Activated naive CD8-positive, alpha-beta T cell treated with anti-CD3 and anti-CD28 coated beads, Interleukin-2, amount 50 U/mL, for 24 hours (primary cell): ENCODE measurements at regions not wholly inside any gene's neighbourhood (a gene's known extent, or its start where the extent isn't known, plus 50 kb on each side); places are given as distances from the start of the nearest gene placed in this dataset.

Experiments used
- ATAC-seq: fragments of 150-1000 bp; cut with Tn5 transposase; one replicate; pipeline ENCODE4 v1.10.0; 2021
- DNase-seq: peaks from one replicate; pipeline ENCODE4 v3.0.0; 2021
- H3K27ac Mint-ChIP-seq: one replicate; pipeline ENCODE4 v1.8.0; 2021; ENCODE audit warnings: mild to moderate bottlenecking, mixed read lengths
- H3K27me3 Mint-ChIP-seq: one replicate; pipeline ENCODE4 v1.8.0; 2021; ENCODE audit warnings: mixed read lengths
- H3K36me3 Mint-ChIP-seq: one replicate; pipeline ENCODE4 v1.8.0; 2021; ENCODE audit warnings: low read depth, mixed read lengths
- H3K4me1 Mint-ChIP-seq: one replicate; pipeline ENCODE4 v1.8.0; 2021; ENCODE audit warnings: mixed read lengths
- H3K4me3 Mint-ChIP-seq: one replicate; pipeline ENCODE4 v1.8.0; 2021; ENCODE audit warnings: mild to moderate bottlenecking, moderate library complexity, mixed read lengths
- H3K9me3 Mint-ChIP-seq: one replicate; pipeline ENCODE4 v1.8.0; 2021; ENCODE audit warnings: mixed read lengths

DNA sequence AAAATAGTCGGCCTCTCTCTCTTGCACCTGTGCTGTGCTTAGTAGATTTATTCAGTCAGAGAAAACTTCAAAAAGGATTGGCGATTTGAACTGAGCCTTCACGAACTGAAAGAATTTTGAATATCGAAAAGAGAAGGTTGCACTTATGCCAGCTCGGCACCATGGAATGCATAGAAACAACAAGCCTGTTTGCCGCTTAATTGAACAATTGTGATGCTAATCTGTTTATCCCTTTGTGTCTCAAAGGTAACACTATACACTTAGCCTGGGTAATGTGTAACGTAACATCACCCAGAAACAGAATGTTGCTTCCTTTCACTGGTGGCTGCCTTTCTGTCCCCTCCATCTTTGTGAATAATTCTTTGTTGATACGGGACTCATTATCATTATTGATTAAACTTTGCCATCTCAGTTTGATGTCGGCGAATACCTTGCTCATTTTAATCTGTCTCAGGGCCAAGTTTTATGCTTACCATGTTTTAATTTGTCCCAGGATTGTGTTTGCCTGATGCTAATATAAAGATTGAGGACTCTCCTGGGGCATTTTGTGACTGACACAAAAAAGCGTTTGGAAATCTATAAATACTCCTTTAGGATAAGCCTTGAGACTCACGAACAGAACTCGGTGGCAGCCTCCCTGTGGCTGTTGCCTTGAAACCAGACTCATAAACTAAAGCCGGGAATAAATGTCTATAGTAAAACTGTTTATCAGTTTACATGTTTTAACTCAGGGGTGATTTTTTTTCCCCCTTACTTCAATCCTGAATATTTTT, 400.5 kb downstream of the RAPGEF2 start:
- Mint-ChIP-seq H3K4me3 (no peak overlapping the region), H3K9me3 (no peaks in the 10 kb centered on the region), H3K4me1 (no peaks in the 10 kb centered on the region), H3K27me3 (peaks cover 6% of the 10 kb centered on the region), H3K27ac (no peak overlapping the region), H3K36me3 (no peaks in the 10 kb centered on the region)
- ATAC-seq: no peak
- no peak for DNase-seq

DNA sequence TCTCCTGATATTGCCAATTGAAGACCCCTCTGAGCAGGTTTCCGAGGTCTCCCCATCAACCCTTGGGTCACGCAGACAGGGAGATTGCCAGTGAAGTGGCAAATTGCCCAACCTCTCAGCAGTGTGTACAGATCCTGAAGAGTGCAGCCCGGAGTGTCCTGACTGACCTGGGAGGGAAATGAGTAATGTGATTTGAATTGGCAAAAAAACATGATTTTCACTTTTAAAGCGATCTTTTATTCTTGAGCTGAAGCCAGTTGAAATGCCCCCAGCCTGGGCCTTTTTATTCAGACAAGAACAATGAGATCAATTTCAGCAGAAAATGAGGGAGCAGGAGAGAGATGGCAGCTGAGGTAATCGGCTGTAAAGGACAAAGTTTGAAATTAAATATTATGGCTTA, 401.8 kb downstream of the RAPGEF2 start:
- no peaks in the 10 kb centered on the region for H3K9me3 Mint-ChIP-seq
- no peak overlapping the region for H3K27ac Mint-ChIP-seq
- no peaks in the 10 kb centered on the region for H3K36me3 Mint-ChIP-seq
- ATAC-seq (no peak), DNase-seq (no peak)
- H3K27me3 Mint-ChIP-seq: peaks cover 6% of the 10 kb centered on the region
- H3K4me3 Mint-ChIP-seq: no peak overlapping the region
- no peaks in the 10 kb centered on the region for H3K4me1 Mint-ChIP-seq

DNA sequence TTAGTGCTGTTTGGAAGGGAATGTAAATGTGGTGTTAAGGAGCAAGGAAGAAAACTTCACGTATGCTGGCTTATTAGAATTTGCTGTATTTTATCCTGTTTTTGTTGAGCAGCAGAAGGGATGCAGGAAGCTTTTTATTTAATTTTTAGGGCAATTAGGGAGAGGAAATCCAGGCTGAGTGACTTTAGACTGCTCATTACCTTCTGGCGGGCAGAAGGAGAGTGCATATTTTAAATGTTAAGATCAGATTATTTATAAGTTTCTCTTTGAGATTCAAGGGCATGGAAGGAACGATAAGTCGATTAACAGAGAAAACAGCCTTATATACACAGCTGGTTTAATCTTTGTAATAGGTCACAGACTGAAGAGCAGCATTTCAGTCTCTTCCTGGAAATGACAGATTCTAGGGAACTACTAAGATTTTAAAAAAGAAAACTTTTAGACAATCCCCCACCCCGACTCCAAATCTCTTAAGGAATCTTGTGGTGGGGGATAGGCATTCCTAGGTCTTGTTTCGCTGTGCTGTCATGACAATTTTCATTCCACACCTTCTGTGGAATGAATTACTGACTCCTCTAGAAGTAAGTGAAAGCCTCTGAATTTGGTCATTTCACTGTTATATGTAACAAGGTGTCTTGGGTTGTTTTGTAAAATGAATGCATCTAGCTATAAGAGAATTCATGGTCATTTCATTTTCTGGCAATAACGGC, 402.5 kb downstream of the RAPGEF2 start:
- Mint-ChIP-seq H3K4me3 (no peak overlapping the region), H3K27ac (no peak overlapping the region), H3K9me3 (no peaks in the 10 kb centered on the region), H3K4me1 (no peaks in the 10 kb centered on the region), H3K27me3 (peaks cover 6% of the 10 kb centered on the region), H3K36me3 (no peaks in the 10 kb centered on the region)
- ATAC-seq (no peak), DNase-seq (no peak)

DNA sequence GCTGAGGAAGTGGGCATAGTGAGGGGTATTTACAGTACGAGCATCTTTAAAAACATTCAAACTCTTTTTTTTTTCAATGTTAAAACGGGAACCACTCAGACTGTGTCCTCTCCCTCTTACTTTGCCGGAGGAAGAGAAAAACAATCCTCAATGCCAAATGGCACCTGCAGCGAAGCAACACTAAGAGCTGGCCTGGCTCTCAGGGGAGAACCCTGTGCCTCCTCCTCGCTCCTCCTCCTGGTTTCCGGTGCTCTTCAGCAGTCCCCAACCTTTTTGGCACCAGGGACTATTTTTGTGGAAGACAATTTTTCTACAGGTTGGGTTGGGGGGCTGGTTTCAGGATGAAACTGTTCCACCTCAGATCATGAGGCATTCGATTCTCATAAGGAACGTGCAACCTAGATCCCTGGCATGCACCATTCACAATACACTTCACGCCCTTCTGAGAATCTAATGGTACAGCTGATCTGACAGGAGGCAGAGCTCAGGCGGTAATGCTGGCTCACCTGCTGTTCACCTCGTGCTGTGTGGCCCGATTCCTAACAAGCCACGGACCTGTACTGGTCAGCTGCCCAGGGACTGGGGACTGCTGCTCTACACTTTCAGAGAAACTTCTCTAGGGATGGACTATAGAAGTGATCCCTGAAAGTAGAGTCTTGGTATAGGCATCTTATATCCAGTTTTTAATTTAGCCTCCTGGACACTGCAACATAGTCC, 404.1 kb downstream of the RAPGEF2 start:
- DNase-seq (no peak), ATAC-seq (no peak)
- H3K9me3 Mint-ChIP-seq: no peaks in the 10 kb centered on the region
- H3K27ac Mint-ChIP-seq: no peak overlapping the region
- peaks cover 6% of the 10 kb centered on the region for H3K27me3 Mint-ChIP-seq
- no peaks in the 10 kb centered on the region for H3K4me1 Mint-ChIP-seq
- no peak overlapping the region for H3K4me3 Mint-ChIP-seq
- H3K36me3 Mint-ChIP-seq: no peaks in the 10 kb centered on the region

DNA sequence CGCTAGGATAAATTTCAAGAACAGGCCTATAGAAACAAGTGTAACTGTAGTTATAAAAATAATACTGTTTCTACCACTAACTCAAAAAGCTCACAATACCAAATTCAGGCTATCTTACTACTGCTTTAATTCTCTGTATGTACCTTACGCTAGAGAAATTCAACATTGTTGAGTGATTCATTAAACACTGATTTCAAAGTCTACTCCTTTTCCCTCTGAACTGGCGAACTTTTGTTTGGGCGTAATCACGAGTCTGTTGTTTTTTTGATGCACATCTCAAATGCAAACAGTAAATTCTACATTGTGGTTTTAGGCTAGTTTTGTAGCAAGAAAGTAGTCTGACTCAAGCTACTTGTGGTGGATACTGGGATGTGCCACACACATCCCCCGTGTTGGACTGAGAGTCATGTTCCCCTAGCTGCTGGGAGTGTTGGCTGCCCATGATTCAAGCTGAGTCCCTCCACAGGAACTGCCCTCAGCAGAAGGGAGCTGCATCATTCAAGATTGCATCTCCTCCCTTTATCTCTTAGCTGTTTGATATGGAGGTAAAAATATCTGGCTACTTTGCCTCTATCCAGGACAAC, 406.1 kb downstream of the RAPGEF2 start:
- no peak for DNase-seq

DNA sequence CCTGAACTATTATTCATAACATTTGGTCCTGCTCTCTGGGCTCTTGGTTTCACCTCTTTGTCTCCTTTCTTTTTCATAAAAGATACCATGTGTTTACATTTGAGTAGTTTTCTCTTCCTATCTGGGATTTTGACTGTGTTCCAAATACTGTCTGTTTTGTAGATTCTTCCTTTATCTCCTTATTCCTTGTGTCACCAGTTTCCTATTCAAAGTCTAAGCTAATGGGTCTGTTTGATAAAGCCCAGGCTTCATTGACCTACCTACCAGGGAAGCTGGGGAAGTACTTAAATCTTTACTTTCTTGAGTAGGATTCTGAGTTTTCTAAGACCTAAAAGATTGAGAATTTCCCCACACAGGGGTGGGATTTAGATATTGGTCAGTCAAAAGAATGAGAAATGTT, 409.5 kb downstream of the RAPGEF2 start:
- peaks cover 2% of the 10 kb centered on the region for H3K27me3 Mint-ChIP-seq
- no peak overlapping the region for H3K4me3 Mint-ChIP-seq
- H3K9me3 Mint-ChIP-seq: no peaks in the 10 kb centered on the region
- no peak overlapping the region for H3K27ac Mint-ChIP-seq
- H3K4me1 Mint-ChIP-seq: no peaks in the 10 kb centered on the region
- DNase-seq: no peak
- ATAC-seq: no peak
- H3K36me3 Mint-ChIP-seq: no peaks in the 10 kb centered on the region

More for the DNA sequence above, 406.1 kb downstream of the RAPGEF2 start:
- ATAC-seq: no peak
- no peaks in the 10 kb centered on the region for H3K9me3 Mint-ChIP-seq
- H3K4me1 Mint-ChIP-seq: no peaks in the 10 kb centered on the region
- H3K27me3 Mint-ChIP-seq: peaks cover 3% of the 10 kb centered on the region
- H3K27ac Mint-ChIP-seq: no peak overlapping the region
- H3K36me3 Mint-ChIP-seq: no peaks in the 10 kb centered on the region
- H3K4me3 Mint-ChIP-seq: no peak overlapping the region

DNA sequence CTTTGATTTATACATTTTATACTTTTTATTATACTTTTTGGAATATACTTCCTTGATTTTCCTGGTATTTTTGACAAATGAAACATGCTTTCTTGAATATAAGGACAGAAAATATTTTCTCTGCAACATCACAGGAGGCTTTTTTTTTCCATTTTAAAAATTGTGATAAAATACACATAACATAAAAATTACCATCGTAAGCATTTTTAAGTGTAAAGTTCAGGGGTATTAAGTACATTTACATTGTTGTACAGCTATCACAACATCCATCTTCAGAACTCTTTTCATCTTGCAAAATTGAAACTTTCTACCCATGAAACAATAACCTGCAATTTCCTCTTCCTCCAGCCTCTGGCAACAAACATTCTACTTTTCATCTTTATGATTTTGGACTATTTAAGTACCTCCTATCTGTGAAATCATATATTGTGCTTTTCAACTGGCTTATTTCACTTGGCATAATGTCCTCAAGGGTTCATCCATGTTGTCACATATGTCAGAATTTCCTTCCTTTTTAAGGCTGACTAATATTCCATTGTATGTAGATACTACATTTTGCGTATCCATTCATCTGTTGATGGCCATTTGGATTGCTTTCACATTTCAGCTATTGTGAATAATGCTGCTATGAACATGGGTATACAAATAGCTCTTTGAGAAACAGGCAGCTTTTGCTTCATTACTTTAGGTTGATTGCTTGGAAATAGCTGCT, 412.6 kb downstream of the RAPGEF2 start:
- no peak overlapping the region for H3K27ac Mint-ChIP-seq

DNA sequence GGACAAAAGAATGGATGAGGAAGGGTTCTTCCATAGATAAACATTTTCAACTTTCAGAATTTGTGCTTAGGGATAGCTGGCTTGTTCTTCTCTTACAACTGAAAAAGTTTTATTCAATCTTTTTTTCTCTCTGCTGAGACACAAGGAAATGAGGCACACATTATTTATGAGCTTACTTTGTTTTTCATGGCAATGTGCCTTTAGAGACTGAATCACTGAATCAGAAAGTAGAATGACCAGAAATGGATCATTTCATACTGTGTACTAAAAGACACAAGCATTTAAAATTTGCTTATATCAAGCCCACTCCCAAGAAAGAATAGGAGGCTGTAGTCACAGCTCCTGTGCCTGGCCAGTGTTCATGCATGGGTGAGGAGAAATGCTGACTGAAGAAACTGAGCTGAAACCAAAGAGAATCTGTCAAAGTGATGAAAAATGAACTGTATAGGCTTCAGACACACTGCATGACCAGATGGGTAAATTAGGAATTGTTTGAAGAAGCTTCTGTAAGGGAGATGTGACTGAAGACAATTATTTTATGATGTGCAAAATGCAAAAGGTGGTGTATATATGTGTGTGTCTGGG, 413.8 kb downstream of the RAPGEF2 start:
- no peaks in the 10 kb centered on the region for H3K27me3 Mint-ChIP-seq
- DNase-seq (no peak), ATAC-seq (no peak)
- no peaks in the 10 kb centered on the region for H3K4me1 Mint-ChIP-seq
- H3K4me3 Mint-ChIP-seq: no peak overlapping the region
- no peaks in the 10 kb centered on the region for H3K36me3 Mint-ChIP-seq
- no peak overlapping the region for H3K27ac Mint-ChIP-seq
- peaks cover 3% of the 10 kb centered on the region for H3K9me3 Mint-ChIP-seq

More for the DNA sequence above, 412.6 kb downstream of the RAPGEF2 start:
- ATAC-seq (no peak), DNase-seq (no peak)
- Mint-ChIP-seq H3K27me3 (no peaks in the 10 kb centered on the region), H3K36me3 (no peaks in the 10 kb centered on the region), H3K9me3 (no peaks in the 10 kb centered on the region), H3K4me1 (no peaks in the 10 kb centered on the region), H3K4me3 (no peak overlapping the region)

DNA sequence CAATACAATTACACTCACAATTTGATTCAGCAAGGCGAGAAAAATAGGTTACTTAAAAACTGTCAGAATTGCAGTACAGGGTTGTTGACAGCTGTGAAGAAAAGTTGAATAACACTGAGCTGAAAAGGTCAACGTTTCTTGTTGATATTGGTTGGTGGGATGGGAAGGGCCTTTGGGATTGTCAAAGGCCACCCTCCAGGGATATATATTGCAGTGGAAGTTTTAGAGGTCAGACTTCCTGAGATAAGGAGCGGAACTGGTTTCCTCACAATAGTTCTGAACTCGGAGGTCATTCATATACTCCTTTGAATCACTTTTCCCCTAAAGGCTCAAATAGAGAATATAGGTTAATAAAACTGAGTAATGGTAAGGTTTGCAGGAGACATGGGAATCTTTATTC, 417.2 kb downstream of the RAPGEF2 start:
- peaks cover 1% of the 10 kb centered on the region for H3K36me3 Mint-ChIP-seq
- H3K4me1 Mint-ChIP-seq: no peaks in the 10 kb centered on the region
- no peak for DNase-seq
- ATAC-seq: no peak
- H3K27ac Mint-ChIP-seq: no peak overlapping the region
- peaks cover 3% of the 10 kb centered on the region for H3K9me3 Mint-ChIP-seq
- H3K4me3 Mint-ChIP-seq: no peak overlapping the region
- H3K27me3 Mint-ChIP-seq: no peaks in the 10 kb centered on the region

DNA sequence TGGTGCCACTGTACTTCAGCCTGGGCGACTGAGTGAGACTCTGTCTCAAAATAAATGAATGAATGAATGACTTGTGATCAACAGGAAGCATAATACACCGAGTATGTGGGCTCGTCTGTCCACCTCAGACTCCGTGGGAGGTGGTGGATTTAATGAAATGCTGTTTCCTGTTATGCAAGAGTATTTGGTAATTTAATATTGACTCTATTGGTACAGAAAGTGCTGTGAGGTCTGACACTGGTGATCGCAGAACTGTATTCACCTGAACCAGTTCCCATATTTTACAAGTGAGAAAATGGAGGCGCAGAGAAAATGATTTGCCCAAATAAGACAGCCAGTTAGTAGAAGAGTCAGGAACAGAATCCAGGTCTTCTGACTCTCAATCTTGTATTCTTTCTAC, 423.3 kb downstream of the RAPGEF2 start:
- H3K36me3 Mint-ChIP-seq: peaks cover 1% of the 10 kb centered on the region
- peaks cover 6% of the 10 kb centered on the region for H3K9me3 Mint-ChIP-seq
- no peak overlapping the region for H3K4me3 Mint-ChIP-seq
- ATAC-seq: no peak
- no peak for DNase-seq
- H3K27me3 Mint-ChIP-seq: no peaks in the 10 kb centered on the region
- H3K27ac Mint-ChIP-seq: no peak overlapping the region
- no peaks in the 10 kb centered on the region for H3K4me1 Mint-ChIP-seq

DNA sequence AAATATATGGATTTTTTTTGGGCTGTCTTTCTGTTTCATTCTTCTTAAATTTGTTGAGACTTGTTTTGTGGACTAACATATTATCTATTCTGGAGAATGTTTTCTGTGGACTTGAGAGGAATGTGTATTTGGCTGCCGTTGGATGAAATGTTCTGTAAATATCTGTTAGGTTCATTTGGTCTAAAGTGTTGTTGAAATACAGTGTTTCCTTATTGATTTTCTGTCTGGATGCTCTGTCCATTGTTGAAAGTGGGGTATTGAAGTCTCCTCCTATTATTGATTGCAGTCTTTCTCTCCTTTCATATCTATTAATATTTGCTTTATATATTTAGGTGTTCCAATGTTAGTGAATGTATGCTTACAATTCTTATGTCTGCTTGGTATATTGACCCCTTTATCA, 431.8 kb downstream of the RAPGEF2 start:
- Mint-ChIP-seq H3K4me3 (no peak overlapping the region), H3K9me3 (peaks cover 21% of the 10 kb centered on the region), H3K36me3 (no peaks in the 10 kb centered on the region), H3K4me1 (no peaks in the 10 kb centered on the region), H3K27me3 (peaks cover 2% of the 10 kb centered on the region), H3K27ac (no peak overlapping the region)
- no peak for DNase-seq
- no peak for ATAC-seq

DNA sequence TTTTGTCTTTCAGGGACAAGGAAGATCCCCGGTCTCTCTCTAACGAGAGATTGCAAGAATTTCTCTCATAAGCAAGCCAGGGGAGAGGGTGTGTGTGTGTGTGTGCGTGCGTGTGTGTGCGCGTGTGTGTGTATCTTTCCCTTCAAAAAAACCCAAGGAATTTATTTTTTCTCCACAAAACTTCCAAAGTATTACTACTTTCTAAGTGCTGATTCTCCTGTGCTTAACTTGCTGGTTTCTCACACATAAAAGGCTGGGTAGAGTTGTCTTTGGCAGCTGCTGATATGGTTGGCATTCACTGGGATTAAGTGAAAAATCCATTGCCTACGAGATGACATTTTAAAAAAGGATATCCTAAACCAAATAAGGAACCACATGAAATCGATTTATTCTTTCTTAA, 435.7 kb downstream of the RAPGEF2 start:
- no peaks in the 10 kb centered on the region for H3K36me3 Mint-ChIP-seq
- no peak overlapping the region for H3K4me3 Mint-ChIP-seq
- no peak overlapping the region for H3K27ac Mint-ChIP-seq
- no peak for DNase-seq
- H3K9me3 Mint-ChIP-seq: peaks cover 17% of the 10 kb centered on the region
- H3K27me3 Mint-ChIP-seq: no peaks in the 10 kb centered on the region
- no peak for ATAC-seq
- no peaks in the 10 kb centered on the region for H3K4me1 Mint-ChIP-seq

DNA sequence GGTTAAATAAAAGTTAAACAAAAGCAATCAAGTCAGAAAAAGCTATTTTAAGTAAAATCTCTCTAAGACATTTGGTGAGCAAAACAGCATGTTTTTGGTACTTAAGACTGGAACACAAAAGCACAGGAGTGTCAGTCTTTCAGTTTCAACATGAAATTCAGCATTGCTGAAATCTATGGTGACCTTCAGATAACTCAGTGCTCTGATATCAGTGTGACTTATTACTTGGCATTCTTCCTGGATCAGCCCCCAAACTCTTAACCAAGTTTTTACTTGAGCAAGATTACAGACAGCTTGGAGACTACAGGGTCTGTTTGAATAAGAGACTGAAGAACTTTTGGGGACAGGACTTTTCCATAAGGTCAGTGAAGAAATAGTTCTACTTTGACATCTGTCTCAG, 437.2 kb downstream of the RAPGEF2 start:
- Mint-ChIP-seq H3K36me3 (no peaks in the 10 kb centered on the region), H3K27me3 (no peaks in the 10 kb centered on the region), H3K9me3 (peaks cover 13% of the 10 kb centered on the region), H3K4me3 (no peak overlapping the region), H3K27ac (no peak overlapping the region), H3K4me1 (no peaks in the 10 kb centered on the region)
- no peak for ATAC-seq
- no peak for DNase-seq

DNA sequence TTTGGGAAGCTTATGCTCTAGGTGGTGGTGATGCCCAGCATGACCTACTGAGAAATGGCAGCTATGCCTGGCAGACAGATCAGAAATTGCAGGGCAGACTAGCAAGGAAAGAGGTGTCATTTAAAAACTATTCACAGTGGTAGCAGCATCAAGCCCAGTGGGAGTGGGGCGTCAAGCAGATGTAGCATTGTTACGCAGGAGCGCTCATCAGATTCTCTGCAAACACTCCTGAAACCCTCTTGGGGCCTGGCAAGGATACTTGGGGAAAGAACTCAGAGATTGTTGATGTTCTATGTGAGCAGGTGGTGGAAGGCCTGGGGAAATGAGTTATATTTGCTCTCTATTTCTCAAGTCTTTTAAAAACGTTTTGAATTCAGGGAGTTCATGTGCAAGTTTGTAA, 437.6 kb downstream of the RAPGEF2 start:
- no peaks in the 10 kb centered on the region for H3K27me3 Mint-ChIP-seq
- H3K9me3 Mint-ChIP-seq: peaks cover 13% of the 10 kb centered on the region
- H3K36me3 Mint-ChIP-seq: no peaks in the 10 kb centered on the region
- H3K4me3 Mint-ChIP-seq: no peak overlapping the region
- H3K4me1 Mint-ChIP-seq: no peaks in the 10 kb centered on the region
- DNase-seq (no peak), ATAC-seq (no peak)
- no peak overlapping the region for H3K27ac Mint-ChIP-seq
